ENCODE measurements at regions not wholly inside any gene's neighbourhood (a gene's known extent, or its start where the extent isn't known, plus 50 kb on each side); places are given as distances from the start of the nearest gene placed in this dataset.

GRCh38 chr7:36029311-36029710 is 123.7 kb upstream of the EEPD1 start:
- TF ChIP-seq CTCF (IDR thresholded peaks at IDR 0.05) (no peak), POLR2AphosphoS5 (IDR thresholded peaks at IDR 0.05; ENCODE audit: low read depth, low read length) (no peak), SIN3A (IDR thresholded peaks at IDR 0.05; ENCODE audit: borderline replicate concordance, insufficient read depth, low read depth, low read length) (no peak), TCF7L2 (IDR thresholded peaks at IDR 0.05; ENCODE audit: low read depth, low read length) (no peak), REST (IDR thresholded peaks at IDR 0.05; ENCODE audit: insufficient read depth in 1 of 2, low read depth in 2 of 2, low read length in 1 of 2) (no peak)
